ENCODE measurements at regions not wholly inside any gene's neighbourhood (a gene's known extent, or its start where the extent isn't known, plus 50 kb on each side); places are given as distances from the start of the nearest gene placed in this dataset.

- TF ChIP-seq CTCF (IDR thresholded peaks at IDR 0.05) (no peak), POLR2A (IDR thresholded peaks at IDR 0.05) (no peak)
Observed at GRCh38 chr5:61901997-61902396, 404.0 kb upstream of the KIF2A start.

All from testis (tissue), 2 donors.